NT2/D1 (cell line): ENCODE measurements at regions not wholly inside any gene's neighbourhood (a gene's known extent, or its start where the extent isn't known, plus 50 kb on each side); places are given as distances from the start of the nearest gene placed in this dataset.

Experiments used
- DNase-seq: peaks from one replicate; pipeline ENCODE4 v3.0.0-alpha.2; 2011; ENCODE audit warnings: low read depth, low spot score
- H3K27me3 ChIP-seq: 2 replicates; pipeline ENCODE4 v1.6.0; 2011; ENCODE audit warnings: mild to moderate bottlenecking; ENCODE audit not compliant: insufficient read length, insufficient read depth
- H3K36me3 ChIP-seq: 2 replicates; pipeline ENCODE4 v1.6.1; 2011; ENCODE audit warnings: mild to moderate bottlenecking, low read length, mixed read lengths; ENCODE audit not compliant: insufficient read depth, insufficient read length
- H3K4me1 ChIP-seq: 2 replicates; pipeline ENCODE4 v1.5.1; 2011; ENCODE audit not compliant: insufficient read depth, insufficient read length
- H3K4me3 ChIP-seq: 2 replicates; pipeline ENCODE4 v1.5.1; 2011; ENCODE audit warnings: low read depth; ENCODE audit not compliant: insufficient read length
- H3K9ac ChIP-seq: 2 replicates; pipeline ENCODE4 v1.6.0; 2011; ENCODE audit warnings: low read depth; ENCODE audit not compliant: insufficient read length
- H3K9me3 ChIP-seq: 2 replicates; pipeline ENCODE4 v1.5.1; 2011; ENCODE audit warnings: mild to moderate bottlenecking, low read length; ENCODE audit not compliant: insufficient read depth
- SUZ12 ChIP-seq: IDR thresholded peaks from 2 replicates; pipeline ENCODE4 v1.6.1; 2011; ENCODE audit not compliant: insufficient read length, insufficient read depth; ENCODE audit errors: extremely low read depth
- YY1 ChIP-seq: IDR thresholded peaks from 2 replicates; pipeline ENCODE4 v1.6.1; 2011; ENCODE audit not compliant: insufficient read length, insufficient read depth
- ZNF274 ChIP-seq: IDR thresholded peaks from 2 replicates; pipeline ENCODE4 v1.6.1; 2011; ENCODE audit warnings: mild to moderate bottlenecking, low read depth, low read length

DNA sequence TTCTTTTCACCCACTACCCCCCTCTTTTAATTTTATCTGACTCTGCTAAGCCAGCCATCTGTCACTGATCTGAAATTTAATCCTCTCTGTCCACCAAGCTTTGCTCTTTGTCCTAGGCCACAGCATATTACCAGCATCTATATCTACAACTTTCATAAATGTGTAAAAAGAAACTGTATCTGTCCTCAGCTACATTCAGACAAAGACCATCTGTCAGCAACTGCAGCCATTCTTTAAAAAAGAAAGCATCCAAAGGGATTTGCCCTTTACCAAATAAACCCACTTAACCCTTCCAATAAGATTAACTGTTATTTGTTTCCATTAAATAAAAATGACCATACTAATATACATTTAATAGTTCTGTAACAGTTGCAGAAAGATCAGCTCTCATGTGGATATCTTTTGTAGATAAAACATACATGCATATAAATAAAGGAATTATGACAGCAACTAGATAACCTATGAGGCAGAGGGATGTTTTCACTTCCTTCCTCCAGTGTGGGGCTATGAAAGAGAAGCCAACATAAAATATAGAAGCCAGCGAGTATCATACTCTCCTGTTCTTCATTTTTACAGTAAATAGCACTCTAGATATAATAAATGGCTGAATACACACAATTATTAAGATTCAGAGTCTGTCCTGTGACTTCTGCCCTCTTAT, 602.5 kb upstream of the SALL1 start:
- no peaks in the 10 kb centered on the region for H3K36me3 ChIP-seq
- no peak overlapping the region for H3K9ac ChIP-seq
- H3K27me3 ChIP-seq = no peaks in the 10 kb centered on the region
- DNase-seq = no peak
- H3K9me3 ChIP-seq = no peaks in the 10 kb centered on the region; the same call in 1 of the 2 replicates
- H3K4me3 ChIP-seq = no peak overlapping the region
- TF ChIP-seq ZNF274 (no peak), YY1 (no peak), SUZ12 (no peak)
- no peaks in the 10 kb centered on the region for H3K4me1 ChIP-seq

DNA sequence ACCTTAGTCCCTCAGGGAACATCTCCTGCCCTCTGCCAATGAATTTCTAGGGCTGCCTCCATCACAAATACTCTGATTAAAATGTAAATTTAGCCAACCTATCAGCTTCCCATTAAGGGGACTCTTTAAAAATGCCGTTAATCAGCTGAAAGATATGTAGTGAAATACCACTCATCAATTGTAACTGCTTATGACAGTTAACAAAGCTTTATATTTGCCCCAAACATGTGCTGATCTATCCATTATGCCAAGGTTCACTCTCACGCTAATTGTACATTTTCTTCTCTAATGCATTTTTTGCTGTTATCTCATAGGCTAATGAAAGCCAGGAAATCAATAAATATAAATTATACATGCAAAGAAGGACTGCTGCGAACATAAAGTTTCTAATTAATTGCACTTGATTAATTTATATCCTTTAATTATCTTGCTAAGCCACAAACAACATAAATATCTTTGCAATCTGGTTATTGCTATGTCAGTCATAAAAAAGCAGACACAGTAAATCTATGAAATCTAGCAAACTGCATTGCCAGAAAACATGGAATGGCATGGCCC, 601.4 kb upstream of the SALL1 start:
- no peak for DNase-seq
- Histone ChIP-seq H3K9me3 (no peaks in the 10 kb centered on the region; the same call in 1 of the 2 replicates), H3K36me3 (no peaks in the 10 kb centered on the region), H3K4me1 (no peaks in the 10 kb centered on the region), H3K9ac (no peak overlapping the region), H3K27me3 (no peaks in the 10 kb centered on the region), H3K4me3 (no peak overlapping the region)
- no peak for TF ChIP-seq SUZ12
- no peak for TF ChIP-seq YY1
- TF ChIP-seq ZNF274 = no peak

DNA sequence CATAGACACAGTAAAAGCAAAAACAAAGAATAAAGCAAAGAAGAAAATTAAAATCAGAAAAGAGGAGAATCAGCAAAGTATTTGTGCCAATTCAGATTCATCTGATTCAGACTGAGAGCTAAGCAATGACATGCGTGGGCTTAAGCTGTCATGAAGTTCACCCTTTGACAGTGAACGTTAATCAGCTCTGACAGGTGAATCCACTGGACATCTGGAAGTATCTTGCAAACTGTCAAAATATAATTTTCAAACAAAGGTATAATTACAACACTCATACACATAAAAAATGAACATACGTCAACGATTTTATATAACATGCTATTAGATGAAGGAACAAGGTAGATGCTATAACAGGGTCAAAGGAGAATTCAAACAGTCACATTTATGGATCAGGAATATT, 596.3 kb upstream of the SALL1 start:
- Histone ChIP-seq H3K36me3 (no peaks in the 10 kb centered on the region), H3K27me3 (no peaks in the 10 kb centered on the region), H3K9me3 (no peaks in the 10 kb centered on the region; the same call in 1 of the 2 replicates), H3K9ac (no peak overlapping the region), H3K4me1 (no peaks in the 10 kb centered on the region), H3K4me3 (no peak overlapping the region)
- no peak for DNase-seq
- TF ChIP-seq ZNF274 (no peak), YY1 (no peak), SUZ12 (no peak)

DNA sequence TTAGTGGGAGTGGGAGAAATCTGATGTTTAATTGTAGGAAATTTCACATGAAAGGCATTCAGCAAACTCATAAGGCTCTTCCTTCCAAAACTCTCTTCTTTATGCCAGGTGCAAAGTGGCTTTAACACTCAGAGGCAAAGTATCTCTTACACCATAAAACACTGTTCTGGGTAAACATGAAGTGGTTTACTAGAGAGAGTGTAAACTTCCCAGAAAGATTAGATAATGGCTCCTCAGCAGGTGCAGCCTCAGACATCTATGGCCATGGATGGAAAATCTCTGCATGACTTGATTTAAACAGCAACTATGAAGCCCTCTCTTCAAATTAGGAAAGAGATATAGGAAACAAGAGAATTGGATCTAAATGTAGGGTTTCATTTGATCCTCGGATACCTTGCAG, 583.1 kb upstream of the SALL1 start:
- TF ChIP-seq ZNF274 = no peak
- TF ChIP-seq YY1 = no peak
- no peak for TF ChIP-seq SUZ12
- H3K9me3 ChIP-seq = no peaks in the 10 kb centered on the region
- no peaks in the 10 kb centered on the region for H3K27me3 ChIP-seq
- H3K4me1 ChIP-seq = no peaks in the 10 kb centered on the region
- no peaks in the 10 kb centered on the region for H3K36me3 ChIP-seq
- DNase-seq = no peak
- no peak overlapping the region for H3K4me3 ChIP-seq
- H3K9ac ChIP-seq = no peak overlapping the region

DNA sequence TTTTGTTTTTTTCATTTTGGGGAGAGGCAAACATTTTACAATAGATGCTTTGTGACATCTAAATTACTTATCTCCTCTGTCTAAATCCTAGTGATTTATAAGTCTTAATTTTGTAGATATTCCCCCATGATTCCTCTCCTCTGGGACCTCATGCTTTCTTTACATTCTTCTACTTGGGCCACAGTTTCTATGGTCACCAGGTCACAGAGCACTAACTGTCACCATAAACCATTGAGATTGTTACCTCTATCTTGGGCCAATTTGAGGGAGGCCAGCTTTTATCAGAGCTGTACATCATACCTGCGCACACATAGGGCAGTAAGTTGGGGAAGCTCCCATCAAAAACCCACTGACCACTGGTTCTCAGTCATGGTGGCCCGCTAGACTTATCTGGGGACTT, 582.1 kb upstream of the SALL1 start:
- Histone ChIP-seq H3K4me3 (no peak overlapping the region), H3K36me3 (no peaks in the 10 kb centered on the region), H3K9ac (no peak overlapping the region), H3K4me1 (no peaks in the 10 kb centered on the region), H3K9me3 (no peaks in the 10 kb centered on the region), H3K27me3 (no peaks in the 10 kb centered on the region)
- no peak for DNase-seq
- no peak for TF ChIP-seq ZNF274
- no peak for TF ChIP-seq YY1
- TF ChIP-seq SUZ12 = no peak

DNA sequence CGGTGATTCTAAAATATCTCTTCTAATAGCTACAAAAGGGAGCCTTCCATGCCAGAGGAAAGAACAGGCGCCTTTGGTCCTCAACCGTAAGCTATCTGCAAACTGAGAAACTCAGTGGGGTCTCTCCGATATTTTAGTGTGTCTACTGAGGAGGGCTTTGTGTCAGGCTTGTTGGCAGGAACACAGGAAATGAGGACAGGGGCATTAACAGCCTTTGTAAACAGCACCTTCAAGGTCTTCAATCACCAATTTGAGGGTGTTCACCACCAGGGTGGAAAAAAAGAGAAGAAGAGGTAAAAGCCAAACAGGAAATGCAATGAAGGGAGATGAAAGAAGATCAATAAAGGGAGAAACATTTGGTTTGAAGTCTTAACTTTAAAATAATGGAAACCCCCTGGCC, 580.1 kb upstream of the SALL1 start:
- Histone ChIP-seq H3K36me3 (no peaks in the 10 kb centered on the region), H3K9ac (no peak overlapping the region), H3K9me3 (no peaks in the 10 kb centered on the region), H3K4me3 (no peak overlapping the region), H3K4me1 (no peaks in the 10 kb centered on the region), H3K27me3 (no peaks in the 10 kb centered on the region)
- DNase-seq = no peak
- TF ChIP-seq YY1 (no peak), SUZ12 (no peak), ZNF274 (no peak)

DNA sequence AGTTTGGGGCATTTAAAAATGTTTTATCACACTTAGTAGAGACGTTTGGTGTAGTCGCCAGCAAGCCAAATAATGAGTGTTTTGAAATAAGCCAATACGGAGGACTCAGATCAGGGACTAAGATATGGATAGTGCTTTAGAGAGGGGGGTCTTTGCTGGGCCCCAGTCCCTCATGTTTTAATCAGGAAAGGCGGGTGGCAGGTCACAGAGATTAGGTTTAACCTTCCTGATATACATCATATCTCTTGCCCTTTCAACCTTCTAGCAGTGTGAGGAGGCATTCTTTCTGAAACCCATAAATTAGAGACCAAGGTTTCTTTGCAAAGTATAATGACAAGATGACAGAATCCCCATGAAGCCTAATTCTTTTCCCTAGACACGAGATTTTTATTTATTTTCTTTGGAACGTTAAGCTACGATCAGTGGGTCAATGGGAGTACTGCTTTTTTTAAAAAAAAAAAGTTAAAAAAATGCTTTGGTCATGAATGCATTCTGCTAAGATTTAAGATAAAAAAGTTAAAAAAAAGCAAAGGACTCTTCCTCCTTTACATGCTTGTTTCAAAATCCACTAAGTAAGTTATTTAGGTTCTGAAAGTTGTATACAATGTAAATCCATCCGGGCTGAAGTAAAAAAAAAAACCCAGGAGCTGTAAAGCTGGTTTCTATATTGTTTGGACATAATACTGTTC, 572.1 kb upstream of the SALL1 start:
- no peak for DNase-seq
- Histone ChIP-seq H3K27me3 (no peaks in the 10 kb centered on the region), H3K4me1 (no peaks in the 10 kb centered on the region), H3K36me3 (no peaks in the 10 kb centered on the region), H3K4me3 (no peak overlapping the region), H3K9ac (no peak overlapping the region), H3K9me3 (no peaks in the 10 kb centered on the region)
- TF ChIP-seq SUZ12 (no peak), YY1 (no peak), ZNF274 (no peak)
